ENCODE measurements at regions not wholly inside any gene's neighbourhood (a gene's known extent, or its start where the extent isn't known, plus 50 kb on each side); places are given as distances from the start of the nearest gene placed in this dataset.
"Not testable (repeated sequence)": the region's sequence is repeated elsewhere in the genome, so short reads cannot be mapped to it uniquely, and the experiment has no call there.

GRCh38 chr4:12446256-12446655, 1017.6 kb upstream of the HS3ST1 start:
- Histone ChIP-seq H3K9me3 (ENCODE audit: control insufficient read depth in 1 of 2, insufficient read depth in 1 of 2, low read length in 2 of 2) (no peaks in the 10 kb centered on the region), H3K4me3 (ENCODE audit: low read length) (no peak overlapping the region), H3K4me1 (ENCODE audit: insufficient read depth, low read length) (no peaks in the 10 kb centered on the region), H3K36me3 (ENCODE audit: insufficient read depth, low read length) (no peaks in the 10 kb centered on the region), H3K27ac (ENCODE audit: low read depth in 1 of 2, low read length in 2 of 2) (no peak overlapping the region), H3K27me3 (ENCODE audit: control insufficient read depth in 1 of 2, insufficient read depth in 2 of 2, low read length in 2 of 2) (no peaks in the 10 kb centered on the region)
- CTCF ChIA-PET = no interaction called here
- H3K9me3 Mint-ChIP-seq = peaks cover 13% of the 10 kb centered on the region
- no peaks in the 10 kb centered on the region for H3K36me3 Mint-ChIP-seq (ENCODE audit: low read depth)
- POLR2A ChIA-PET = no interaction called here
- H3K4me1 Mint-ChIP-seq (ENCODE audit: low read depth) = no peaks in the 10 kb centered on the region
- ATAC-seq (ENCODE audit: poor library complexity) = no peak
- intact Hi-C loops (cut with DNase I, micrococcal nuclease) = no loop called here
- H3K27me3 Mint-ChIP-seq = no peaks in the 10 kb centered on the region
- DNase-seq = no peak
- no peak overlapping the region for H3K4me3 Mint-ChIP-seq
- no peak overlapping the region for H3K27ac Mint-ChIP-seq
- no peak for TF ChIP-seq CTCF (IDR thresholded peaks at IDR 0.05)

GRCh38 chr4:12445711-12446235, 1017.1 kb upstream of the HS3ST1 start:
- H3K36me3 ChIP-seq (ENCODE audit: insufficient read depth, low read length) = no peaks in the 10 kb centered on the region
- H3K27ac ChIP-seq (ENCODE audit: low read depth in 1 of 2, low read length in 2 of 2) = no peak overlapping the region
- H3K9me3 Mint-ChIP-seq = peaks cover 14% of the 10 kb centered on the region
- H3K27me3 ChIP-seq (ENCODE audit: control insufficient read depth in 1 of 2, insufficient read depth in 2 of 2, low read length in 2 of 2) = no peaks in the 10 kb centered on the region
- H3K27ac Mint-ChIP-seq = no peak overlapping the region
- DNase-seq (no peak), ATAC-seq (ENCODE audit: poor library complexity) (no peak)
- ChIA-PET POLR2A (no interaction called here), CTCF (no interaction called here)
- H3K4me3 ChIP-seq (ENCODE audit: low read length) = no peak overlapping the region
- no peaks in the 10 kb centered on the region for H3K4me1 ChIP-seq (ENCODE audit: insufficient read depth, low read length)
- no peaks in the 10 kb centered on the region for H3K27me3 Mint-ChIP-seq
- no peak for TF ChIP-seq CTCF (IDR thresholded peaks at IDR 0.05)
- intact Hi-C loops (cut with DNase I, micrococcal nuclease) = no loop called here
- no peaks in the 10 kb centered on the region for H3K36me3 Mint-ChIP-seq (ENCODE audit: low read depth)
- H3K4me3 Mint-ChIP-seq = no peak overlapping the region
- H3K9me3 ChIP-seq (ENCODE audit: control insufficient read depth in 1 of 2, insufficient read depth in 1 of 2, low read length in 2 of 2) = no peaks in the 10 kb centered on the region
- H3K4me1 Mint-ChIP-seq (ENCODE audit: low read depth) = no peaks in the 10 kb centered on the region

GRCh38 chr4:12439633-12440305, 1011.1 kb upstream of the HS3ST1 start:
- Histone ChIP-seq H3K36me3 (ENCODE audit: insufficient read depth, low read length) (no peaks in the 10 kb centered on the region), H3K27me3 (ENCODE audit: control insufficient read depth in 1 of 2, insufficient read depth in 2 of 2, low read length in 2 of 2) (no peaks in the 10 kb centered on the region), H3K27ac (ENCODE audit: low read depth in 1 of 2, low read length in 2 of 2) (no peak overlapping the region), H3K9me3 (ENCODE audit: control insufficient read depth in 1 of 2, insufficient read depth in 1 of 2, low read length in 2 of 2) (no peaks in the 10 kb centered on the region), H3K4me1 (ENCODE audit: insufficient read depth, low read length) (no peaks in the 10 kb centered on the region), H3K4me3 (ENCODE audit: low read length) (no peak overlapping the region)
- Mint-ChIP-seq H3K27ac (no peak overlapping the region), H3K4me3 (no peak overlapping the region), H3K36me3 (ENCODE audit: low read depth) (no peaks in the 10 kb centered on the region), H3K27me3 (no peaks in the 10 kb centered on the region), H3K4me1 (ENCODE audit: low read depth) (no peaks in the 10 kb centered on the region), H3K9me3 (peaks cover 12% of the 10 kb centered on the region)
- ATAC-seq (ENCODE audit: poor library complexity) (no peak), DNase-seq (no peak)
- ChIA-PET CTCF (interaction anchor here (1.2 kb wide), 1 partner anchor 18 kb away, joined by 3 read pairs; no protein-coding TSS in a partner anchor), POLR2A (no interaction called here)
- TF ChIP-seq CTCF (IDR thresholded peaks at IDR 0.05) = no peak
- intact Hi-C loops (cut with DNase I, micrococcal nuclease) = no loop called here

GRCh38 chr4:12431259-12431658, 1002.6 kb upstream of the HS3ST1 start:
- intact Hi-C loops (cut with DNase I, micrococcal nuclease); H3K9me3 Mint-ChIP-seq; H3K4me1 Mint-ChIP-seq (ENCODE audit: low read depth); H3K4me3 Mint-ChIP-seq; H3K4me3 ChIP-seq (ENCODE audit: low read length); H3K4me1 ChIP-seq (ENCODE audit: insufficient read depth, low read length); H3K27me3 Mint-ChIP-seq; H3K9me3 ChIP-seq (ENCODE audit: control insufficient read depth in 1 of 2, insufficient read depth in 1 of 2, low read length in 2 of 2); H3K36me3 Mint-ChIP-seq (ENCODE audit: low read depth); H3K27me3 ChIP-seq (ENCODE audit: control insufficient read depth in 1 of 2, insufficient read depth in 2 of 2, low read length in 2 of 2); ATAC-seq (ENCODE audit: poor library complexity); DNase-seq; POLR2A ChIA-PET; H3K27ac ChIP-seq (ENCODE audit: low read depth in 1 of 2, low read length in 2 of 2); CTCF ChIA-PET; H3K27ac Mint-ChIP-seq; H3K36me3 ChIP-seq (ENCODE audit: insufficient read depth, low read length): not testable (repeated sequence)
